Activated CD4-positive, alpha-beta T cell treated with anti-CD3 and anti-CD28 coated beads for 36 hours (primary cell): ENCODE measurements at regions not wholly inside any gene's neighbourhood (a gene's known extent, or its start where the extent isn't known, plus 50 kb on each side); places are given as distances from the start of the nearest gene placed in this dataset.
A peak's percentile ranks its signal among the peaks of the same experiment; 100 is the strongest.

Experiments used
- ATAC-seq: fragments of 200-7000 bp; cut with Tn5 transposase; one replicate; pipeline ENCODE4 v1.10.0; 2021; ENCODE audit warnings: mild to moderate bottlenecking, moderate library complexity
- CTCF ChIA-PET: fragments of 350-600 bp; sonication (Branson Sonifier 250); formaldehyde crosslinking; loops from one replicate; lab custom pipeline; 2021; ENCODE audit warnings: antibody characterized with exemption; lab: Charles Lee
- POLR2A ChIA-PET: fragments of 350-600 bp; sonication (Branson Sonifier 250); formaldehyde crosslinking; loops from one replicate; lab custom pipeline; 2021; ENCODE audit warnings: antibody characterized with exemption, inconsistent platforms; lab: Charles Lee
- DNase-seq: peaks from one replicate; pipeline ENCODE4 v3.0.0-alpha.2; 2020
- H3K27ac Mint-ChIP-seq: one replicate; pipeline ENCODE4 v1.8.0; 2021; ENCODE audit warnings: mixed read lengths
- H3K27me3 Mint-ChIP-seq: one replicate; pipeline ENCODE4 v1.8.0; 2021; ENCODE audit warnings: mixed read lengths
- H3K36me3 Mint-ChIP-seq: one replicate; pipeline ENCODE4 v1.8.0; 2021; ENCODE audit warnings: low read depth, mixed read lengths
- H3K4me1 Mint-ChIP-seq: one replicate; pipeline ENCODE4 v1.8.0; 2021; ENCODE audit warnings: mixed read lengths
- H3K4me3 Mint-ChIP-seq: one replicate; pipeline ENCODE4 v1.8.0; 2021; ENCODE audit warnings: mild to moderate bottlenecking, moderate library complexity, mixed read lengths
- H3K9me3 Mint-ChIP-seq: one replicate; pipeline ENCODE4 v1.8.0; 2021; ENCODE audit warnings: low read depth, mixed read lengths
- intact Hi-C, 2 experiments: fragments of 100-400 bp; cut with DNase I in 1 of 2; cut with micrococcal nuclease in 1 of 2; formaldehyde crosslinking; loops; one replicate each; pipeline versions ENCODE4 v1.14.2 to v1.15.1; 2022 to 2024; cut with DNase I, micrococcal nuclease

DNA sequence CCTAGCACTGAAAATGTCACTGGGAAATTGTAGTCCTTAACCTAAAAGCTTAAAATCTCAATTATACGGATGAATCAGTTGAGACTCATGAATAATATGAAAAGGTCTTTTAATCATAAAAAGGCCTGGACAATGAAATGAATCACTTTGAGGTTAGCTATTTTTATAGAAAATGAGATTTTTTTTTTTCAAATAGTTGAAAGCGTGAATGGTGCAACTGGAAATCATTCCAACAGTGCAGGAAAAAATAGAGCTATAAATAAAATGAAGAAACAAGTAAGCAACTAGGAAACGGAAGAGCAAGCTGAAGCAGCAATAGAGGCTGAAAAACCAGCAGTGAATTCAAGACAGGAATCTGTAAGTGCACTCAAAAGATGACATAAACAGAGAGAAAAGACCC is 142.9 kb downstream of the BACH1 start:
- no peak for ATAC-seq
- no peak for DNase-seq
- intact Hi-C loops, result no loop called here
- H3K4me1 Mint-ChIP-seq, result peaks cover 39% of the 10 kb centered on the region
- H3K27ac Mint-ChIP-seq, result no peak overlapping the region
- H3K9me3 Mint-ChIP-seq, result peaks cover 2% of the 10 kb centered on the region
- no peaks in the 10 kb centered on the region for H3K27me3 Mint-ChIP-seq
- ChIA-PET CTCF (interaction anchor here (0.8 to 1.2 kb wide), 4 partner anchors 22 to 297 kb away, joined by 3 to 4 read pairs (median 3); no protein-coding TSS in a partner anchor), POLR2A (interaction anchor here (0.7 kb wide), 1 partner anchor 348 kb away, joined by 9 read pairs; no protein-coding TSS in a partner anchor)
- H3K36me3 Mint-ChIP-seq, result peaks cover 11% of the 10 kb centered on the region
- no peak overlapping the region for H3K4me3 Mint-ChIP-seq

DNA sequence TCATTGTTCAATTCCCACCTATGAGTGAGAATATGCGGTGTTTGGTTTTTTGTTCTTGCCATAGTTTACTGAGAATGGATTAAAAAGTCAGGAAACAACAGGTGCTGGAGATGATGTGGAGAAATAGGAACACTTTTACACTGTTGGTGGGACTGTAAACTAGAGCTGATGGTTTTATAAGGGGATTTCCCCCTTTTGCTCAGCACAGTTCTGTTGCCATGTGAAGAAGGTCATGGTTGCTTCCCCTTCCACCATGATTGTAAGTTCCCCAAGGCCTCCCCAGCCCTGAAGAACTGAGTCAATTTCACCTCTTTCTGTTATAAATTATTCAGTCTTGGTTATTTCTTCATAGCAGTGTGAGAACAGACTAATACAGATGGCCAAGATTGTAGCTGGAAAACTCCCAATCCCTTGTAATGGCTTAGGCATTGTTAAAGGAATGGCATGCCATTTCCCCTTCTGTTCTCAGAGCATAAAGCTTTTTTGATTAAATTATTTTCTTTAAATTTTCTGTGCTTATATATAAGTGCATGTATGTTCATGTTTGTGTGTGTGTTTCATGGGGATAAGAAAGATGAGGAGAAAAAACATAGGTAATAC is 144.8 kb downstream of the BACH1 start:
- intact Hi-C loops, result no loop called here

DNA sequence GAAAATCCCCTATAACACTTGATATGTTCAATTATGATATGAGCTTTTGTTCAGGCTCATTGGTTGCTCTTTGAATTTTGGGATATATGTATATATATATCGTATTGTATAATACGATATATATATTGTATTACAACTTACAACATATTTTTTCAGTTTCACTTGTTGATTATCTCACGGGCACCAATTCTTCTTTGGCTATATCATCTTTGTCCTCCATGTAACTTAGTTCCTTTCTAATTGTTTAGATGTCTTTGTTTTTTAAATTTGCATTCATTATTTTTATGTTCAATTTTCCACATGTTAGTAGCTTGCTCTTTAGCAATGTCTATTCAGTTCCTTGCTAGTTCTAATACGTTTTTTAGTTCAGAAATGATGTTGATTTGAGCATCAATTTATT is 150.0 kb downstream of the BACH1 start:
- ChIA-PET POLR2A (interaction anchor here (0.8 kb wide), 1 partner anchor 12 kb away, joined by 3 read pairs; no protein-coding TSS in a partner anchor), CTCF (interaction anchor here (0.6 to 1.5 kb wide), 5 partner anchors 9 to 643 kb away, joined by 3 to 6 read pairs (median 4); no protein-coding TSS in a partner anchor)
- intact Hi-C loops, result loop anchor here (1.0 to 2.0 kb wide), 4 partner anchors 12 to 252 kb away; no protein-coding TSS in a partner anchor
- Mint-ChIP-seq H3K27ac (peak overlapping the region; percentile 90), H3K27me3 (no peaks in the 10 kb centered on the region), H3K36me3 (peaks cover 26% of the 10 kb centered on the region), H3K9me3 (peaks cover 11% of the 10 kb centered on the region), H3K4me1 (peaks cover 31% of the 10 kb centered on the region), H3K4me3 (peak overlapping the region; percentile 65)
- no peak for ATAC-seq
- no peak for DNase-seq

More for the DNA sequence above, 144.8 kb downstream of the BACH1 start:
- Mint-ChIP-seq H3K4me1 (peaks cover 29% of the 10 kb centered on the region), H3K9me3 (peaks cover 5% of the 10 kb centered on the region), H3K27ac (peak overlapping the region; percentile 8), H3K4me3 (no peak overlapping the region), H3K27me3 (no peaks in the 10 kb centered on the region), H3K36me3 (peaks cover 16% of the 10 kb centered on the region)
- POLR2A ChIA-PET, result no interaction called here
- CTCF ChIA-PET, result no interaction called here
- ATAC-seq (peak; percentile 71), DNase-seq (no peak)

DNA sequence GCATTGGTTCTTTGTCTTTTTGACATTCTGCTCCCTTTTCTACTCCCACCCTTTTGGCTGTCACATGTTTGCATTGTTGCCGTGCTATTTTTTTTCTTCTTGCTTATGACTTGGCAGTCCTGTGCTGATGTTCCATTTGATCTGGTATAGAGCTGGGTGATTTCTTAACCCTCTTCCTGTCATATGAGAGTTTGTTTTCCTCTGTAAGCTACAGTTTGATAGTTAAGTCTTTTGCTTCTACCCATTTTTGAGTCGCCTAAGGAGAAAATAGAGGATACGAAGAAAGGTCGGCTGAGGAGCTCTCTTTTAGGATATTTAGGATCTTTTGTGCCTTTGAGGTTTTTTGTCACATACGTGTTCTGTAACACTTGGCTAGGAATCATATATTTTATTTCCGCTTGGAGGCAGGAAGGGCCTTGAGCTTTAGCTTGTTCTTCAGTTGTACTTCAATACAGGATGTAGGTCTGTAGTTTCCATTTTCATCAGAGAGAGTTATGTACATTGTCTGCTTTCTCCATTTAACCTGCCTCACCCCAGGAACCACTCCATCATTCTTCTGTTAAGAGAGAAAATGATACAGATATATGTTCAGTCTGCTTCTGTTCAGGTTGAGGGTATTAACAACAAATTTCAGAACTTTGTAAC is 150.7 kb downstream of the BACH1 start:
- Mint-ChIP-seq H3K4me1 (peaks cover 28% of the 10 kb centered on the region), H3K9me3 (peaks cover 11% of the 10 kb centered on the region), H3K27me3 (no peaks in the 10 kb centered on the region), H3K4me3 (peak overlapping the region; percentile 65), H3K27ac (peak overlapping the region; percentile 90), H3K36me3 (peaks cover 25% of the 10 kb centered on the region)
- POLR2A ChIA-PET, result interaction anchor here (0.8 to 1.0 kb wide), 2 partner anchors 11 to 16 kb away, joined by 3 read pairs; no protein-coding TSS in a partner anchor
- CTCF ChIA-PET, result interaction anchor here (0.6 to 1.5 kb wide), 7 partner anchors 9 to 644 kb away, joined by 3 to 6 read pairs (median 3); no protein-coding TSS in a partner anchor
- peak; percentile 23 for DNase-seq
- intact Hi-C loops, result loop anchor here (1.0 to 2.0 kb wide), 4 partner anchors 13 to 253 kb away; no protein-coding TSS in a partner anchor
- peak; percentile 89 for ATAC-seq

DNA sequence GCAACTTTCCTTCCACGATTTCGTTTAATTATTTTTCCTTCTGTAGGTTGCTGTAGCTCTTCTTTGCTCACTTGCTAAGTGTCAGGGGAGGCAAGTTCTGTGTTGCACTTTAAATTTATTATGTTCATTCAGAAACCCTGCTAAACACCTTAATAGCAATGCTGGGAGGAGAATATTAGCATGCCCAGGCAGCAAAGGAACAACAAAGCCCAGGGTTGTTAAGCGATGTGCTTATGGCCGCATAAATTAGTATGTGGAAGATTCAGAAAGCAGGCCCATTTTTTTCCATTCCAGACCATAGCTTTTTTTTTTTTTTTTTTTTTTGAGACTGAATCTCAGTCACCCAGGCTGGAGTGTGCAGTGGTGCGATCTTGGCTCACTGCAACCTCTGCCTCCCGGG is 151.3 kb downstream of the BACH1 start:
- intact Hi-C loops, result no loop called here
- peaks cover 11% of the 10 kb centered on the region for H3K9me3 Mint-ChIP-seq
- ChIA-PET POLR2A (interaction anchor here (1.0 to 1.2 kb wide), 2 partner anchors 14 to 16 kb away, joined by 3 read pairs; no protein-coding TSS in a partner anchor), CTCF (interaction anchor here (0.6 to 1.5 kb wide), 5 partner anchors 13 to 160 kb away, joined by 3 to 6 read pairs (median 3); no protein-coding TSS in a partner anchor)
- H3K27me3 Mint-ChIP-seq, result no peaks in the 10 kb centered on the region
- H3K4me1 Mint-ChIP-seq, result peaks cover 31% of the 10 kb centered on the region
- ATAC-seq (peak; percentile 14), DNase-seq (no peak)
- peaks cover 31% of the 10 kb centered on the region for H3K36me3 Mint-ChIP-seq
- peak overlapping the region; percentile 65 for H3K4me3 Mint-ChIP-seq
- peak overlapping the region; percentile 90 for H3K27ac Mint-ChIP-seq

DNA sequence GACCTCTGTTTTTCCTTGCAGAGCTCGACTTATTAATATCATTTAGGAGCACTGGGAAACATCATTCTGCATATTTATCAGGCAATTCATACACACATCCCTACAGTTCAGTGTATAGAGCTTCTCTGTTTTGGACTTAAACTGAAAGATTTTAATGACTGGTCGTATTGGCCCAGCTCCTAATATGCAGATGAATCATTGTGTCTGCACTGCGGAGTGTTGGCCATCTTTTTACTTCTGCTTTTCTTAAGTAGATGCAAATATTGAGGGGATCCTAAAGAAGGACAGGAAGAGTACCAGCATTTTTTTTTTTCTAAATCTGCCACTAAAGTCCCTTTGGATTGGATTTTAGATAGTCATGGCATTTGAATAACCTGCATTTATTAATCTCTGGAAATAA is 154.8 kb downstream of the BACH1 start:
- ATAC-seq (no peak), DNase-seq (no peak)
- ChIA-PET POLR2A (no interaction called here), CTCF (no interaction called here)
- Mint-ChIP-seq H3K4me3 (no peak overlapping the region), H3K9me3 (peaks cover 9% of the 10 kb centered on the region), H3K27me3 (no peaks in the 10 kb centered on the region), H3K27ac (no peak overlapping the region), H3K4me1 (peaks cover 34% of the 10 kb centered on the region), H3K36me3 (peaks cover 26% of the 10 kb centered on the region)
- intact Hi-C loops, result no loop called here

DNA sequence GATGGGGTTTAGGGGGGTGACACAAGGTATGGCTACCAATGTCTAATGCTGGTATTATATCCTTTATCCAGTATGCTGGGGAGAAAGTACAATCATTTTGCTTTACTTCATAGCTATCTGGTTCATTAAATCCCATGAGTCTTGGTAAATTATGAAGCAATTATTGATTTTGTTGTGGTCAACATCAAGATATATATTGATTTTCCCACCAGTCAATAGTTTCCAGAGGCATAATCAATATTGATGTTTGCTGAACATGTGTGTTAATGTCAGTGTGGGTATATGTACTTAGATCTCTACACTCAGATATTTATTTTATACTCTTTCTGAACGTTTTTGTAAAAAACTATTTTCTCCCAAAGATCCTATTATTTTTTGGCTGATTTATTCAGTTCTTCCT is 155.5 kb downstream of the BACH1 start:
- ChIA-PET CTCF (no interaction called here), POLR2A (no interaction called here)
- H3K4me3 Mint-ChIP-seq, result no peak overlapping the region
- H3K36me3 Mint-ChIP-seq, result peaks cover 20% of the 10 kb centered on the region
- no peak overlapping the region for H3K27ac Mint-ChIP-seq
- ATAC-seq (no peak), DNase-seq (no peak)
- intact Hi-C loops, result no loop called here
- H3K4me1 Mint-ChIP-seq, result peaks cover 28% of the 10 kb centered on the region
- no peaks in the 10 kb centered on the region for H3K27me3 Mint-ChIP-seq
- H3K9me3 Mint-ChIP-seq, result peaks cover 3% of the 10 kb centered on the region

DNA sequence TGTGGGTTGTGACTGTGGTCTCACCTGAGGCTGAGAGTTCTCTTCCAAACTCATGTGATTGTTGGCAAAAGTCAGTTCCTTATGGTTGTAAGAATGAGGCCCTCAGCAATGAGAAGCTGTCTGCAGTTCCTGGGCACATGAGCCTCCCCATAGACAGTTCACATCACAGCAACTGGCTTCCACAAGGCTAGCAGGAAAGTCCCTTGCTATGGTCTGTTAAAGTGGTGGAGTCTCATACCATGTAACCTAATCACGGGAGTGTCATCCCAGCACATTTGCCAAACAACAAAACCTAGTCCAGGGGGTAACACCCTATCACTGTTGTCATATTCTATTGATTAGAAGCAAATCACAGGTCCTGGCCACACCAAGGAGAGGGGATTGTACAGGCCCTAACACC is 163.8 kb downstream of the BACH1 start:
- DNase-seq (no peak), ATAC-seq (no peak)
- Mint-ChIP-seq H3K27ac (no peak overlapping the region), H3K4me1 (peaks cover 9% of the 10 kb centered on the region), H3K9me3 (no peaks in the 10 kb centered on the region), H3K27me3 (no peaks in the 10 kb centered on the region), H3K36me3 (peaks cover 11% of the 10 kb centered on the region), H3K4me3 (no peak overlapping the region)
- POLR2A ChIA-PET, result no interaction called here
- CTCF ChIA-PET, result no interaction called here
- intact Hi-C loops, result no loop called here

DNA sequence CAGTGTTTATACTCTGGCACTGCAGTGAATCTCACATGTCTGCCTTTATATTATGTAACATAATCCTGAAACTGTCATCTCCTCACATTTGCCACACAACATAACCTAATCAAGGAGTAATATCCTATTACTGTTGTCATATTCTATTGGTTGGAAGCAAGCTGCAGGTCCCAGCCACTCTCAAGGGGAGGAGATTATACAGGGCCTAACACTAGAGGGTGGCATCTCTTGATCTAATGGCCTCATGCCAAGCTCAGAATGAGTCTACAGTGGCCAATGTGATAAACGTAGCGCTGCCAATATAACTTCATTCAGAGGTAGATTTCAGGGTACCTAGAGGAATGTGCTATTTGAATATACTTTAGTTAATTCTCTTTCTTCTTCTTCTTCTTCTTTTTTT is 166.8 kb downstream of the BACH1 start:
- Mint-ChIP-seq H3K27me3 (no peaks in the 10 kb centered on the region), H3K4me1 (peaks cover 3% of the 10 kb centered on the region), H3K9me3 (no peaks in the 10 kb centered on the region), H3K36me3 (peaks cover 4% of the 10 kb centered on the region), H3K27ac (no peak overlapping the region), H3K4me3 (no peak overlapping the region)
- DNase-seq (no peak), ATAC-seq (no peak)
- ChIA-PET CTCF (interaction anchor here (0.8 to 1.5 kb wide), 2 partner anchors 10 to 104 kb away, joined by 4 to 5 read pairs; no protein-coding TSS in a partner anchor), POLR2A (no interaction called here)
- intact Hi-C loops, result no loop called here

DNA sequence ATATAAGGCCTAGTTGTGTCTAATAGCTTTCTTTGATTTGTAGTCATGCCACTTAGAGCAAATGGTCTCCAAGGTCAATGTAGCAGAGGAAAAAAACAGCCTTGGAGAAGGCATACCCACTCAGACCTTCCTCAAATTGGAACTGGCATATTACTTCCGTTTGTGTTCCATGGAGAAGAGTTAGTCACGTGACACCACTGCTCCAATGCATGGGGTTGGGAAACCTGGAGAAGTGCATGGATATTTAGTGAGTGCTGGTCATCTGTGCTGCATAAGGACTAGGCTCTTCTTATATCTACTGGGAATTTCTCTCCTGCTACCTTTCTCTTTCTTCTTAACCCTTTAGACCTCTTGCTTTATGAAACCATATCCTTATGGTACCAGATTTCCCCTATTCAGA is 167.8 kb downstream of the BACH1 start:
- Mint-ChIP-seq H3K9me3 (no peaks in the 10 kb centered on the region), H3K27me3 (no peaks in the 10 kb centered on the region), H3K36me3 (no peaks in the 10 kb centered on the region), H3K27ac (no peak overlapping the region), H3K4me3 (no peak overlapping the region), H3K4me1 (peaks cover 4% of the 10 kb centered on the region)
- DNase-seq (no peak), ATAC-seq (no peak)
- ChIA-PET CTCF (interaction anchor here (0.5 kb wide), 1 partner anchor 381 kb away, joined by 6 read pairs; no protein-coding TSS in a partner anchor), POLR2A (no interaction called here)
- intact Hi-C loops, result no loop called here

DNA sequence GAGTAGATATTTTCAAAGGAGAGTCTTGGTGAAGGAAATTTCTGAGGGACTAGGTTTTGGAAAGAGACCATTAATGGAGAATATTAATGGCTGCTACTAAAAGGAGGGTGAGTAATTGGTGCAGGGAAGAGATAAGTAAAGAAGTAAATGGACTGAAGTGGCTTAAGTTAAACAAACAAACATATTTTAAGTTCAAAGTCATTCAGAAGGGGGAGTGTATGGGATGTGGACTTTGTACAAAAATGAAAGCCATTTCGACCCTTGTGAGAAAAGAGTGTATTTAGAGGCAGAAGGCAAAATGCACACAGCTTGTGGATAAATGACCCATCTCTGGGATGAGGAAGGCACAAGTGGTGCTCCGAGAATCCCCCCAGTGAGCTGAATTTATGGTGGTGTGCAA is 171.7 kb downstream of the BACH1 start:
- Mint-ChIP-seq H3K36me3 (no peaks in the 10 kb centered on the region), H3K9me3 (no peaks in the 10 kb centered on the region), H3K4me3 (no peak overlapping the region), H3K4me1 (peaks cover 5% of the 10 kb centered on the region), H3K27me3 (no peaks in the 10 kb centered on the region), H3K27ac (no peak overlapping the region)
- ATAC-seq (no peak), DNase-seq (no peak)
- intact Hi-C loops, result no loop called here
- ChIA-PET POLR2A (no interaction called here), CTCF (interaction anchor here (0.7 kb wide), 1 partner anchor 379 kb away, joined by 3 read pairs; no protein-coding TSS in a partner anchor)
